Spleen (tissue), 11 donors: ENCODE measurements at regions not wholly inside any gene's neighbourhood (a gene's known extent, or its start where the extent isn't known, plus 50 kb on each side); places are given as distances from the start of the nearest gene placed in this dataset.

Source experiments
- DNase-seq: peaks from one replicate; pipeline ENCODE4 v3.0.0-alpha.2; 2020
- H3K27ac ChIP-seq, 8 donors: fragments of 200-600 bp; sonication (generic) in 7 of 8; 1 replicate in 4 of 8; 2 replicates in 4 of 8; pipeline versions ENCODE4 v1.5.0 to v1.8.0; 2016 to 2021; ENCODE audit warnings: inconsistent platforms in 4 of 8, mild to moderate bottlenecking in 4 of 8, moderate library complexity in 1 of 8
- H3K27me3 ChIP-seq, 7 donors: fragments of 200-600 bp; sonication (generic) in 6 of 7; replicated peaks in 1 of 7; 1 replicate in 4 of 7; 2 replicates in 3 of 7; pipeline versions ENCODE4 v1.5.0 to v1.8.0; 2016 to 2021; ENCODE audit warnings: inconsistent platforms in 3 of 7, mild to moderate bottlenecking in 1 of 7
- H3K36me3 ChIP-seq, 6 donors: fragments of 200-600 bp; sonication (generic) in 5 of 6; 1 replicate in 4 of 6; 2 replicates in 2 of 6; pipeline versions ENCODE4 v1.5.0 to v1.8.0; 2016 to 2021; ENCODE audit warnings: inconsistent platforms in 2 of 6
- H3K4me1 ChIP-seq, 6 donors: fragments of 200-600 bp; sonication (generic) in 5 of 6; 1 replicate in 3 of 6; 2 replicates in 3 of 6; pipeline versions ENCODE4 v1.5.0 to v1.8.0; 2016 to 2021; ENCODE audit warnings: inconsistent platforms in 3 of 6
- H3K4me3 ChIP-seq, 8 donors: fragments of 200-600 bp; sonication (generic) in 7 of 8; 1 replicate in 4 of 8; 2 replicates in 4 of 8; pipeline versions ENCODE4 v1.5.0 to v1.8.0; 2016 to 2021; ENCODE audit warnings: inconsistent platforms in 4 of 8, mild to moderate bottlenecking in 4 of 8, moderate library complexity in 2 of 8
- H3K9me3 ChIP-seq, 8 donors: fragments of 200-600 bp; sonication (generic) in 7 of 8; 1 replicate in 4 of 8; 2 replicates in 4 of 8; pipeline versions ENCODE4 v1.5.0 to v1.8.0; 2016 to 2021; ENCODE audit warnings: inconsistent platforms in 4 of 8
- CTCF ChIP-seq, 11 experiments: fragments of 200-600 bp in 7 of 11; fragments of 450-650 bp in 4 of 11; sonication (generic) in 4 of 11; IDR thresholded peaks in 8 of 11; conservative IDR thresholded peaks in 3 of 11; 1 replicate in 7 of 11; 2 replicates in 4 of 11; pipeline versions ENCODE4 v1.4.0 to v1.8.0; 2016 to 2021; ENCODE audit warnings: antibody characterized with exemption in 11 of 11, inconsistent platforms in 4 of 11, mild to moderate bottlenecking in 1 of 11
- POLR2A ChIP-seq, 3 donors: fragments of 450-650 bp; IDR thresholded peaks; one replicate each; pipeline ENCODE4 v1.5.1; 2017; ENCODE audit warnings: antibody characterized with exemption in 3 of 3, mild to moderate bottlenecking in 1 of 3
- POLR2AphosphoS5 ChIP-seq, 3 donors: sonication (generic); formaldehyde crosslinking; IDR thresholded peaks; one replicate each; pipeline ENCODE4 v1.5.1; 2017; ENCODE audit warnings: antibody characterized with exemption in 3 of 3
- WGBS, 5 donors: extraction: QIAGEN DNeasy Blood & Tissue Kit in 3 of 5; methylation state at CpG; one replicate each; pipeline versions ENCODE4 v1.1.5 to v1.1.7; 2013 to 2018; 5-methylcytosine and 5-hydroxymethylcytosine counted together
- intact Hi-C: fragments of 100-400 bp; cut with DNase I; formaldehyde crosslinking; loops from one replicate; pipeline ENCODE4 v1.15.0; 2023; ENCODE audit warnings: low total_unique reads
- donor health status: healthy with polysubstance abuse.
- donor health status: DM: no; HTN: no; CAD: no; lungs with moderate emphysema.
- donor health status: DM: no; HTN: no; CAD: no.
- donor health status: Bipolar disorder and iron deficiency.
- donor health status: healthy.
- donor health status: DM: no; HTN: no; CAD: no.
- donor health status: DM: yes; HTN: yes; CAD: no.

GRCh38 chr6:81621816-81622395 is 130.6 kb downstream of the TENT5A start:
- Histone ChIP-seq H3K27me3 (no peaks in the 10 kb centered on the region), H3K9me3 (no peaks in the 10 kb centered on the region), H3K36me3 (no peaks in the 10 kb centered on the region), H3K4me3 (no peak overlapping the region), H3K4me1 (no peaks in the 10 kb centered on the region), H3K27ac (no peak overlapping the region)
- no peak for DNase-seq
- intact Hi-C loops = no loop called here
- 76 to 91% (median 89%) methylated on average over 2 of the region's 2 CpGs for WGBS, 5 donors
- no peak for TF ChIP-seq CTCF (IDR thresholded peaks at IDR 0.05 in 8 of 11, conservative IDR thresholded peaks at IDR 0.05 in 3 of 11)
- no peak for TF ChIP-seq POLR2AphosphoS5 (IDR thresholded peaks at IDR 0.05)

DNA sequence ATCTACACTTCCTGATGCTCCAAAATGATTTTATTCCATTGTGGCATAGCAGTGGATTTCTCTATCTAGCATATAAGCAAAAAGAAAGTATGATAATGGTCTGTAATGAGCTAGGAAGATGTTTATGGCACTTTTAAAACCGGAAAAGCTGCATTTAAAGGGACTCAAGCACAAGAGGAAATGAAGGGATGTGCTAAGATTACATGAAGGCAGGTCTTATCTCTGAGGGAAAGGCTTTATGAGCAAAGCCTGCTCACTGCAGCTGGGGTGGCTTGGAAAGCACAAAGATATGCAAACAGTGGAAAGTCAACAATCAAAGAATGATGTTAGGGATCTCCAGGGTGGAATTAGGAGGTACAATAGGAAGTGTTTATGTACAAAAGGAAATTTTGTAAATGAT is 138.2 kb downstream of the TENT5A start:
- Histone ChIP-seq H3K36me3 (no peaks in the 10 kb centered on the region), H3K4me3 (no peak overlapping the region), H3K27me3 (no peaks in the 10 kb centered on the region), H3K9me3 (no peaks in the 10 kb centered on the region), H3K27ac (no peak overlapping the region), H3K4me1 (peaks cover 0 to 4% (median 0%) of the 10 kb centered on the region in 6 donors)
- 15 to 22% (median 19%) methylated on average over 1 of the region's 1 CpG for WGBS, 5 donors
- no peak for DNase-seq
- intact Hi-C loops = no loop called here
- TF ChIP-seq POLR2AphosphoS5 (IDR thresholded peaks at IDR 0.05) (no peak), POLR2A (IDR thresholded peaks at IDR 0.05) (no peak), CTCF (IDR thresholded peaks at IDR 0.05 in 8 of 11, conservative IDR thresholded peaks at IDR 0.05 in 3 of 11) (no peak)

DNA sequence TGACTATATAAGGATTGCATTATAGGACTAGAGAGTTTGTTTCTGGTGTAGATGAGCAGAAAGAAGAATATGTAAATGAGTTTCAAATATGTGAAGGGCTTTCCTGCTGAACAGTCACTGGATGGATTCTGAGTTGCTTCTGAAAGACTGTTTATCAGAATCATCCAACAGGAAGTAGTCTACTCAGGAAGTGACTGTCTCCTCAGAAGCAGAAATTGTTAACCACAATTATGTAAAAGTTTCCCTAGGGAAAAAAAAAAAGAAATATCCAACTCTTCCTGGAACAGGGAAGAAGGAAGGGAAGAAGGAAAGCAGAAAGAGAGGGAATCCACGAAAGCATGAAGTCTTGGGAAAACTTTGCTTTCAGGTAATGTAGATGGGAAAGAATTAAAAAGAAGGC is 138.9 kb downstream of the TENT5A start:
- peaks cover 0 to 4% (median 0%) of the 10 kb centered on the region in 6 donors for H3K4me1 ChIP-seq
- H3K27me3 ChIP-seq = no peaks in the 10 kb centered on the region
- no peak for TF ChIP-seq POLR2AphosphoS5 (IDR thresholded peaks at IDR 0.05)
- TF ChIP-seq CTCF (IDR thresholded peaks at IDR 0.05 in 8 of 11, conservative IDR thresholded peaks at IDR 0.05 in 3 of 11) = no peak
- no peak for TF ChIP-seq POLR2A (IDR thresholded peaks at IDR 0.05)
- DNase-seq = no peak
- intact Hi-C loops = no loop called here
- 21 to 54% (median 30%) methylated on average over 1 of the region's 1 CpG for WGBS, 5 donors
- H3K9me3 ChIP-seq = no peaks in the 10 kb centered on the region
- H3K36me3 ChIP-seq = no peaks in the 10 kb centered on the region
- no peak overlapping the region for H3K4me3 ChIP-seq
- no peak overlapping the region for H3K27ac ChIP-seq

DNA sequence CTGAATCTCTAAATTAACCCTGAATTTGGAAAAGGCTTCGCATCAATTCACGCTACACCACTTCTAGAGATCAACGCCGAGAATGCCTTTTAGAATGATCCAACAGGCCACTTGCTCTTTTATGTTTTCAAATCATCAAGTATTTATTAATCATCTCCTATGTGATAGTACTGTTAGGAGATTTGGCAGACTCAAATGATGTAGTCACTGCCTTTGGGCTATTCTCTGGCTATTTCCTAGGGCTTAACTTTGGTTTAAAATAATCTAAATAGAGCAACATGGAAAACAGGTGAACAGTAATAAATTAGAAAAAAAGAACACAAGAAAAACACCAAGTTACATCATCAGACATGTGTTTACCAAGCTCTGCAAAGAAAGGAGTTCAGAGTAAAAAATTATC is 140.3 kb downstream of the TENT5A start:
- intact Hi-C loops = no loop called here
- Histone ChIP-seq H3K27ac (no peak overlapping the region), H3K4me1 (peaks cover 0 to 4% (median 0%) of the 10 kb centered on the region in 6 donors), H3K27me3 (no peaks in the 10 kb centered on the region), H3K36me3 (no peaks in the 10 kb centered on the region), H3K4me3 (no peak overlapping the region), H3K9me3 (no peaks in the 10 kb centered on the region)
- TF ChIP-seq CTCF (IDR thresholded peaks at IDR 0.05 in 8 of 11, conservative IDR thresholded peaks at IDR 0.05 in 3 of 11) = no peak
- no peak for TF ChIP-seq POLR2AphosphoS5 (IDR thresholded peaks at IDR 0.05)
- no peak for TF ChIP-seq POLR2A (IDR thresholded peaks at IDR 0.05)
- 94 to 96% (median 95%) methylated on average over 4 of the region's 4 CpGs for WGBS, 5 donors
- no peak for DNase-seq
